ENCODE measurements at regions not wholly inside any gene's neighbourhood (a gene's known extent, or its start where the extent isn't known, plus 50 kb on each side); places are given as distances from the start of the nearest gene placed in this dataset.

DNA sequence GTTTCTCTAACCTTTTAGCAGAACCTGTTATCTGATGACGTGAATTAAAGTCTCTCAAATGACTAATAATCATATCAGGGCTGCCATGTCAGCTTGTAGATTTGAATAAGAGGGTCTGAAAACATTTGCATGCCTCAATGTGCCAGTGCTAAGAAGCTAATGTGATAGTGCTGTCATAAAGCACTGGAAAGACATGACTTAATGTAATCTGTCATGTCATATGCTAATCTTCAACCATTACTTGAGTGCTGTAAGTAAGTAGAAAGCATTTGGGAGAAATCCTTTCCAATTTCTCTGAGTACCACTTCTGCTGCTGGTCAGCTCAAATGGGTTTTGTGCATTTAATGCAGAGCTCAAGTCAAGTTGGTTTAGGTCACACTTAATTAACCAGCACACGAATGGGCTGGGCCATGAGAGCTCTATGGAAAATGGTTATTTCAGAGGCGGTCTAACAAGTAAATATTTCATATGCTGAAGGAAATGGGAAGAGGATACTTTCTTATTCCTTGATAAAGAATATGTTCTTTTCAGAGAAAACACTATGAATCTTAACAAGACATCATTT is 609.2 kb downstream of the LMO4 start:
- no peak for DNase-seq

DNA sequence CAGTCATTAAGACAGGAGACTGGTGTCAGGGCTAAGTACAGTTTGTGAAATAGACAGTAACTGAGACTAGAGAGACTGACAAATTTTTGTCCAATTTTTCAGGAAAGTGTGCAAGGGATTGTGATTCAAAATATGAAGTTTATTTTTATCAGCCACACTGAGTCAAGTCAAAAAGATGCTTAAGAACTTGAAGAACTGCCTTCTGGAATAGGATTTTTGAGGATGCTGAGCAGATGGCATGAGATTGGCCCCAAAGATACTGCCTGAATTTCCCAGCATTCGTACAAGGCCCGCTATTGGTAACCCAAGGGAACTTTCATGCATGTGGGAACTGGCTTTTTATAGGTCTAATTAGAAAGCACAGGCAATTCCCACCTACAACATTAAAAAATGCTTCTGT is 610.0 kb downstream of the LMO4 start:
- DNase-seq: no peak

DNA sequence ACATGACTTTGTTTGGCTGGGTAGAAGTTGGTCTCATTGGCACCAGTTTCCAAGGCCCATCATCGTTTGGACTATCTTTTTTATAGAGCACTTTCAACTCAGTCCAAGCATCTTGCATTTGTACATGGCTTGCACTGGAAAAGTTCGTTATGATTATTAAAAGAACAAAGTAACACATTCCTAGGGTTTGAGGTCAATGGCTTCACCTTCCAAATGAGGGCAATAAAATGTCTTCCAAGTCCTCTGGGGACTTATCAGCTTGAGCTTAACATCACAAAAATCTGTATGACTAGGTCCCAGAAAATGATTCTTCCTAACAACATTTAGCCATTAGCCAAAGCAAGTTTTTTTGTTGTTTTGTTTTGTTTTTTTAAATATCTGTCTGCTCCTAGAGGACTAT is 610.8 kb downstream of the LMO4 start:
- no peak for DNase-seq

DNA sequence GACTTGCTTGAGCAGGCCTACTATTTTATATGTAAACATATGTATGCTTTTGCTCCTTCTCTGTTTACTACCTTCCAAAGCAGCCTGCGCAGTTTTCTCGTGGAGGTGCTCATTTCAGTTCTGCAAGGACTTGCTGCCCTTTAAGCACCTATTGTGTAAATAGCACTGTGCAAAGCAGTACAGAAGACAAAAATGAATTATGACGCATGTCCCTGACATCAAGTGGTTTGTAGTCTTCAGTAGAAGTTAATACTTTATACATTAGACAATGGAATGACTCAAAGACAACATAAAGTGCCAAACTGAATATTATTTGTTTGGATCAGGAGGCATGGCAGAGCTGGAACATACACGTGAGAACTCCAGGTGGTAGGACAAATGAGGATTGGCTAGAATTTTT is 611.7 kb downstream of the LMO4 start:
- DNase-seq: no peak

GRCh38 chr1:87941337-87941946 is 612.8 kb downstream of the LMO4 start:
- DNase-seq: no peak

GRCh38 chr1:87942165-87942564 is 613.5 kb downstream of the LMO4 start:
- DNase-seq: no peak

DNA sequence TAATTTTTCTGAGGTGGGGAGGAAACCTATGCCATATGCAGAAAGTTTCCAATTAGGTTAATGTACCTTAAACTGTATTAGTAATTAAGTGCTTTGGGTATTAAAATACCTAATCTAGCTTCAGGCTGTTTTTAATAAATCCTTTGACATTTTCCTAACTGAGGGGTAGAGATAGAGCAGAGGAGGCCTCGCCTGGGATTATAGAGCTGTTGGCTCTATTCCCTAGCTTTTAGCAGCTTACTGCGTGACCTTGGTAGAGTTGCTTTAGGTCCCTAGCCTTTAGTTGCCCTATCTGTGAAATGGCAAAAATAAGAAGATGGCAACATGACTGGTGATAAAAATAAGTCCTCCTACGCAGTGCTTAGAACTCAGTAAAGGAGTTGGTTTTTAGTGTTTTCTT is 621.0 kb downstream of the LMO4 start:
- DNase-seq: no peak

- DNase-seq: peak in 1 of 2 experiments; percentile 18
Observed at GRCh38 chr1:87950369-87950768, 621.7 kb downstream of the LMO4 start.

DNA sequence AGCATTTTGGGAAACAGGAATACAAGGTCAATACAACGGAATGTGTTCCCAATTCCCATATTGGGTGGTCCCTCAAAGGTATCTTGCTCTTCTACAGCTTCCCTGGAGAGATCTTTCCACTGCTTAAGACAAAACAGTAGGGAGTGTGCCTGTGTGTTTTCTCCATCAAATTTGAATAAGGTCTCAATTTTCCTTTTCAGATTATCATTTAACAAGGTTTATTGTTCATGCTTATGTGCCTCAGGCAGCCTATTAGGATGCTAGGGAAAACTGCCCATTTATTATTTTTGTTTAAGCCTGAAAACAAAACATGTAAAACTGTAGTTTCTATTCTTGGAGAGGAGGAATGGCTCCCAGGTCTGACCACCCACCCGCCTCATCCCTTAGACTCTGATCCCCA is 622.7 kb downstream of the LMO4 start:
- DNase-seq: no peak

GRCh38 chr1:87951852-87952251 is 623.2 kb downstream of the LMO4 start:
- no peak for DNase-seq

GRCh38 chr1:87953121-87953520 is 624.4 kb downstream of the LMO4 start:
- DNase-seq: no peak

GRCh38 chr1:87953732-87954344 is 625.2 kb downstream of the LMO4 start:
- DNase-seq: peak; percentile 46 to 55

GRCh38 chr1:87955038-87955437 is 626.4 kb downstream of the LMO4 start:
- DNase-seq: no peak

GRCh38 chr1:87956072-87956471 is 627.4 kb downstream of the LMO4 start:
- no peak for DNase-seq

- no peak for DNase-seq
Observed at GRCh38 chr1:87956750-87957149, 628.1 kb downstream of the LMO4 start.

DNA sequence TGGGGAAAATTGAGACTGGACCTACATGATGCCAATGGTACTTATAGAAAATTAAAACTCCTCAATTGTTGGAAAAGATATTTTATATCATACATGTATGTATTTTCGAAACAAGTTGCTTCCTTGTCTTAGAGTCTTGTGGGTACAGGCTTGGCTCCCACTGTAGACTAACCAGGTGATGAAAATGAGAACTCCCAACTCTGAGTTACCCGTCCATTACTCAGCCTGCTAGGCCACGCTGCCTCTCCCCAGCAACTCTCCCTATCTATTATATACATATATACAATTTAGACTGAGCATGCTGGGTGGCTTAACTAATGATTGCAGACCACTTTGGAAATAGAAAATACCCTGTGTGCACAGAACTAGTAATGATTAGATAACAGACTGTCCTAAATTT is 628.7 kb downstream of the LMO4 start:
- DNase-seq: no peak

GRCh38 chr1:87958201-87958600 is 629.5 kb downstream of the LMO4 start:
- DNase-seq: no peak

- no peak for DNase-seq
Observed at GRCh38 chr1:87958716-87959115, 630.0 kb downstream of the LMO4 start.

DNA sequence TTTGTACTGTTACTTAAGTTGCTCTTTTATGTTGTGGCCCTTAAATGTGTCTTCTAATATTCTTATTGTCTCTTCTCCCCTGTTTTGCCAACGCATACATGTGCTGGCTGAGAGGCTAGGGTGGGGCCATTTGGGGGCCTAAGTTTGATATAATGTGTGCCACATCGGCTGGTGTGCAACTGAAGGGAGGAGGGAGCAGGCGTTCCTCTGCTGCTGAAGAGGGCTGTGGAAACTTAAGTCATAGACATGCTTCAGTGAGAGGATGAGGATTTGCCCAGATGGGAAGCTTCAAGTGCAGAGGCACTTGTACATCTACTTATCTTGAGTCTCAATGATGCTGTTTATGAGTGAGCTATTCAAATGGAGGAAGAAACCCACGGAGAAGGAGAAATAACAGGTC is 630.6 kb downstream of the LMO4 start:
- DNase-seq: no peak

DNA sequence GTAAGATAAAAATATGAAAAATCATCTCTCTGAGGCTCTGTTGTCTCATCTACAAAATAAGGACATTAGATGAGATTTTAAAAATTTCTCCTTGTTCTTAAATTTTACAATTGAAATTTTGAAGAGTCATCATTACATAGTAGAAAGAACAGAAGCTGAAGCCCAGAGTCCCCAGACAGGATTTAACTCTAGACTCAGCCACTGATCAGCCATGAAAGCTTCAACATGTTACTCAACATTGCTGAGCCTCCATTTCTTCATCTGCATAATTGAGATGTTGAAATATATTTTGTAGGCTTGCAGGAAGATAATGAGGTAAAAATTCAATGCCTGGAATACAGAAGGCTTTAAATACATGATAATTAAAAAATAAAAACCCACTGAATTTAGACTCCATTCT is 633.3 kb downstream of the LMO4 start:
- no peak for DNase-seq

GRCh38 chr1:87963556-87963955 is 634.9 kb downstream of the LMO4 start:
- DNase-seq: no peak

GRCh38 chr1:87965193-87965592 is 636.5 kb downstream of the LMO4 start:
- no peak for DNase-seq

GRCh38 chr1:87968197-87968955 is 639.7 kb downstream of the LMO4 start:
- no peak for DNase-seq

GRCh38 chr1:87969040-87969439 is 640.4 kb downstream of the LMO4 start:
- DNase-seq: no peak
